Activated CD4-positive, alpha-beta T cell treated with anti-CD3 and anti-CD28 coated beads, Interleukin-2, Interleukin-4, amounts not matched to agents 100 ng/mL and 50 ng/mL, durations not matched to agents 16 hours and 8 hours (primary cell): ENCODE measurements at regions not wholly inside any gene's neighbourhood (a gene's known extent, or its start where the extent isn't known, plus 50 kb on each side); places are given as distances from the start of the nearest gene placed in this dataset.
"Not testable (repeated sequence)": the region's sequence is repeated elsewhere in the genome, so short reads cannot be mapped to it uniquely, and the experiment has no call there.

Experiments
- DNase-seq: peaks from one replicate; pipeline ENCODE4 v3.0.0-alpha.2; 2020; ENCODE audit warnings: low spot score

- DNase-seq, result no peak
Observed at GRCh38 chr13:84741253-84741652, 859.0 kb upstream of the SLITRK1 start.

- DNase-seq, result no peak
Observed at GRCh38 chr13:84739021-84739420, 856.7 kb upstream of the SLITRK1 start.

GRCh38 chr13:84737661-84738060 is 855.4 kb upstream of the SLITRK1 start:
- no peak for DNase-seq

GRCh38 chr13:84730376-84730775 is 848.1 kb upstream of the SLITRK1 start:
- DNase-seq, result no peak

- no peak for DNase-seq
Observed at GRCh38 chr13:84705982-84706710, 823.9 kb upstream of the SLITRK1 start.

- DNase-seq, result no peak
Observed at GRCh38 chr13:84702174-84702573, 819.9 kb upstream of the SLITRK1 start.

GRCh38 chr13:84697591-84697990 is 815.3 kb upstream of the SLITRK1 start:
- not testable (repeated sequence) for DNase-seq

- DNase-seq, result no peak
Observed at GRCh38 chr13:84686973-84687372, 804.7 kb upstream of the SLITRK1 start.

GRCh38 chr13:84686458-84686857 is 804.2 kb upstream of the SLITRK1 start:
- DNase-seq, result no peak

GRCh38 chr13:84684804-84685203 is 802.5 kb upstream of the SLITRK1 start:
- no peak for DNase-seq

- no peak for DNase-seq
Observed at GRCh38 chr13:84684048-84684662, 801.9 kb upstream of the SLITRK1 start.

GRCh38 chr13:84683448-84683847 is 801.2 kb upstream of the SLITRK1 start:
- DNase-seq, result no peak

GRCh38 chr13:84677836-84678235 is 795.6 kb upstream of the SLITRK1 start:
- no peak for DNase-seq

- DNase-seq, result no peak
Observed at GRCh38 chr13:84672616-84673015, 790.3 kb upstream of the SLITRK1 start.

- no peak for DNase-seq
Observed at GRCh38 chr13:84670245-84670644, 788.0 kb upstream of the SLITRK1 start.

GRCh38 chr13:84668637-84669036 is 786.4 kb upstream of the SLITRK1 start:
- DNase-seq, result no peak

GRCh38 chr13:84662491-84662890 is 780.2 kb upstream of the SLITRK1 start:
- no peak for DNase-seq

GRCh38 chr13:84661718-84662117 is 779.4 kb upstream of the SLITRK1 start:
- no peak for DNase-seq

- DNase-seq, result no peak
Observed at GRCh38 chr13:84659359-84659661, 777.0 kb upstream of the SLITRK1 start.

- no peak for DNase-seq
Observed at GRCh38 chr13:84658491-84659358, 776.5 kb upstream of the SLITRK1 start.

- no peak for DNase-seq
Observed at GRCh38 chr13:84655677-84656076, 773.4 kb upstream of the SLITRK1 start.

- DNase-seq, result no peak
Observed at GRCh38 chr13:84654654-84655275, 772.5 kb upstream of the SLITRK1 start.
